ENCODE measurements at regions not wholly inside any gene's neighbourhood (a gene's known extent, or its start where the extent isn't known, plus 50 kb on each side); places are given as distances from the start of the nearest gene placed in this dataset.

DNA sequence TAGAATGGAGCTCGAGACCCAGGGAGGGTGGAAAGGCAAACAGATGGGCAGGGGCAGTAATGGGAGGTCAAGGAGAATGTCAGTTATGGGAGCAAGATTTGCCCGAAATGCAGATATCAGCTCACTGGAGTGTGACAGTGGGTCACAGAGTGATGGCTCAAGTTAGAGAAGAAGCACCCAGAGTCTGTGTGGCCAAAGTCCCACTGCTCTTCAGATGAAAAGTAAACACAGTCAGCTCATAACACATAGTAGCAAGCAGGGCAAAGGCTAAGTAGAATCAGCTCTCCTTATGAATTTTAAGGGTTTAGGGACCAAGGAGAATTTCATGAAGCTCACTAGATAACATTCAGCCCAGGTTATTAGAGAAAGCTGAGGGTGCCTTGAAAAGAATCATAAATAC, 264.9 kb upstream of the MON1B start:
- H3K27ac ChIP-seq (ENCODE audit: low read length) = no peak overlapping the region
- peaks cover 3% of the 10 kb centered on the region; the same call in 1 of the 2 replicates for H3K4me1 ChIP-seq (ENCODE audit: insufficient read depth, low read length)
- H3K27me3 ChIP-seq (ENCODE audit: insufficient read depth, low read length) = no peaks in the 10 kb centered on the region
- no peaks in the 10 kb centered on the region for H3K36me3 ChIP-seq (ENCODE audit: insufficient read depth, low read depth, low read length)
- no peaks in the 10 kb centered on the region for H3K9me3 ChIP-seq (ENCODE audit: insufficient read depth, low read depth, low read length)
- H3K4me3 ChIP-seq (ENCODE audit: low read length) = no peak overlapping the region
- no peak overlapping the region for H3K9ac ChIP-seq (ENCODE audit: low read depth, low read length)

DNA sequence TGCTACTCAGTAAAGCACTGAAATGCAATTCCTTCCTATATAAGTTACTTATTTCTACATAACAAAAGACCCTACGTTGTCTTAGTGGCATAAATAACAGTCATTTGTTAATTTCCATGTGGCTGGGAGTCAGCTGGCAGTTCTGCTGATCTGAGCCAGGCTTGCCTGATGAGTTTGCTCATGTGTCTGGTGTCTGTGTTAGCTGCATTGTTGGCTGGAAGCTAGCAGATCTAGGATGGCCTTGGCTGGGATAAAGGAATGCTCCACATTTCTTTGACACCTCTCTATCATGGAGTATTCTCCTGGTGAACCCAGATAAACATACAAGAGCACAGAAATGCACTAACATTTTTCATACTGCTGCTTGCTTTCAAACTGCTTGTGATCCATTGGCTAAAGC, 264.4 kb upstream of the MON1B start:
- H3K27ac ChIP-seq (ENCODE audit: low read length) = no peak overlapping the region
- H3K36me3 ChIP-seq (ENCODE audit: insufficient read depth, low read depth, low read length) = no peaks in the 10 kb centered on the region
- H3K4me3 ChIP-seq (ENCODE audit: low read length) = no peak overlapping the region
- peaks cover 3% of the 10 kb centered on the region; the same call in 1 of the 2 replicates for H3K4me1 ChIP-seq (ENCODE audit: insufficient read depth, low read length)
- no peak overlapping the region for H3K9ac ChIP-seq (ENCODE audit: low read depth, low read length)
- H3K27me3 ChIP-seq (ENCODE audit: insufficient read depth, low read length) = no peaks in the 10 kb centered on the region
- H3K9me3 ChIP-seq (ENCODE audit: insufficient read depth, low read depth, low read length) = no peaks in the 10 kb centered on the region

- Histone ChIP-seq H3K36me3 (ENCODE audit: insufficient read depth, low read depth, low read length) (no peaks in the 10 kb centered on the region), H3K27me3 (ENCODE audit: insufficient read depth, low read length) (no peaks in the 10 kb centered on the region), H3K9me3 (ENCODE audit: insufficient read depth, low read depth, low read length) (no peaks in the 10 kb centered on the region), H3K4me1 (ENCODE audit: insufficient read depth, low read length) (peaks cover 3% of the 10 kb centered on the region; the same call in 1 of the 2 replicates), H3K27ac (ENCODE audit: low read length) (no peak overlapping the region), H3K9ac (ENCODE audit: low read depth, low read length) (no peak overlapping the region), H3K4me3 (ENCODE audit: low read length) (no peak overlapping the region)
These were observed 259.8 kb upstream of the MON1B start for GRCh38 chr16:76931186-76931585.

- no peaks in the 10 kb centered on the region for H3K4me1 ChIP-seq (ENCODE audit: insufficient read depth, low read length)
- H3K36me3 ChIP-seq (ENCODE audit: insufficient read depth, low read depth, low read length) = no peaks in the 10 kb centered on the region
- no peaks in the 10 kb centered on the region for H3K9me3 ChIP-seq (ENCODE audit: insufficient read depth, low read depth, low read length)
- no peaks in the 10 kb centered on the region for H3K27me3 ChIP-seq (ENCODE audit: insufficient read depth, low read length)
- no peak overlapping the region for H3K27ac ChIP-seq (ENCODE audit: low read length)
- H3K9ac ChIP-seq (ENCODE audit: low read depth, low read length) = no peak overlapping the region
- H3K4me3 ChIP-seq (ENCODE audit: low read length) = no peak overlapping the region
These were observed 258.3 kb upstream of the MON1B start for GRCh38 chr16:76932541-76933211.

DNA sequence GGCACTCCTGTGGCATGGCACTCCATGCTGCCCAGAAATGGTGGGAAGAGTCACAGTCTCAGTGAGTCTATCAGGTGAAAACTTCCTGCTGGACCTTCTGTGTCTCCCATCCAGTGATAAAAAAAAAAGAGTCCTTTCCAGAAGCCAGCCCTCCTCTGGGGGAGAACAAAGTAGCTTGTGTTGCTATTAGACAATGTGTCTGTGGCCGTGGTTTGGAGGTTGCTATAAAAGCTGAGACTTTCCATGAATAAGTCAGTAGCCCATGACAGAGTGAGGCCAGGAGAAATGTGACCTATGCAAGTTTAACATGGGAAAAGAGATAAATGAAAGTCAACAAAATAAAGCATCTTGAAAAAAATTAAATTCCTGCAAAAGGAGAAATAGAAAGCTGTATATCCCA, 250.7 kb upstream of the MON1B start:
- Histone ChIP-seq H3K4me3 (ENCODE audit: low read length) (no peak overlapping the region), H3K9me3 (ENCODE audit: insufficient read depth, low read depth, low read length) (no peaks in the 10 kb centered on the region), H3K36me3 (ENCODE audit: insufficient read depth, low read depth, low read length) (no peaks in the 10 kb centered on the region), H3K27me3 (ENCODE audit: insufficient read depth, low read length) (no peaks in the 10 kb centered on the region), H3K27ac (ENCODE audit: low read length) (no peak overlapping the region), H3K9ac (ENCODE audit: low read depth, low read length) (no peak overlapping the region), H3K4me1 (ENCODE audit: insufficient read depth, low read length) (no peaks in the 10 kb centered on the region)

GRCh38 chr16:76941113-76941512, 249.9 kb upstream of the MON1B start:
- Histone ChIP-seq H3K27me3 (ENCODE audit: insufficient read depth, low read length) (no peaks in the 10 kb centered on the region), H3K9me3 (ENCODE audit: insufficient read depth, low read depth, low read length) (no peaks in the 10 kb centered on the region), H3K9ac (ENCODE audit: low read depth, low read length) (no peak overlapping the region), H3K27ac (ENCODE audit: low read length) (no peak overlapping the region), H3K4me1 (ENCODE audit: insufficient read depth, low read length) (no peaks in the 10 kb centered on the region), H3K4me3 (ENCODE audit: low read length) (no peak overlapping the region), H3K36me3 (ENCODE audit: insufficient read depth, low read depth, low read length) (no peaks in the 10 kb centered on the region)

DNA sequence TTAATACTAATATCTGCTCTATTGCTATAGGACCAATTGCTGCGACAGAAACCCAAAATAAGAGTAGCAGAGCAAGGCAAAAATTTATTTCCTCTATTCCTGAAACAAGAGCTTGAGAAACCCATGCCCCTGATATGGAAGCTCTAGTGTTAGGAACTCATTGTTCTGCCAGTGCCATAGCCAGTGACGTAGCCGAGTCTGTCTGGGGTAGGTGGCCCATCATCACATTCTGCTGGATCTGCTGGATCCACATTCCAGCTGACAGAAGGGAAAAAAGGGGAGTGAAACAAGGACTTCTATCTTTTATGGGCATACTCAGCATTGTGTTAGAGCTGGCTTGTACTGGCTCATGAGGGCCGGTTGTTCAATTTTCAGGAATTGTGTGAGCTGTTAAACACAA, 248.9 kb upstream of the MON1B start:
- Histone ChIP-seq H3K27me3 (ENCODE audit: insufficient read depth, low read length) (no peaks in the 10 kb centered on the region), H3K36me3 (ENCODE audit: insufficient read depth, low read depth, low read length) (no peaks in the 10 kb centered on the region), H3K9me3 (ENCODE audit: insufficient read depth, low read depth, low read length) (no peaks in the 10 kb centered on the region), H3K27ac (ENCODE audit: low read length) (no peak overlapping the region), H3K9ac (ENCODE audit: low read depth, low read length) (no peak overlapping the region), H3K4me1 (ENCODE audit: insufficient read depth, low read length) (peaks cover 2% of the 10 kb centered on the region), H3K4me3 (ENCODE audit: low read length) (no peak overlapping the region)

DNA sequence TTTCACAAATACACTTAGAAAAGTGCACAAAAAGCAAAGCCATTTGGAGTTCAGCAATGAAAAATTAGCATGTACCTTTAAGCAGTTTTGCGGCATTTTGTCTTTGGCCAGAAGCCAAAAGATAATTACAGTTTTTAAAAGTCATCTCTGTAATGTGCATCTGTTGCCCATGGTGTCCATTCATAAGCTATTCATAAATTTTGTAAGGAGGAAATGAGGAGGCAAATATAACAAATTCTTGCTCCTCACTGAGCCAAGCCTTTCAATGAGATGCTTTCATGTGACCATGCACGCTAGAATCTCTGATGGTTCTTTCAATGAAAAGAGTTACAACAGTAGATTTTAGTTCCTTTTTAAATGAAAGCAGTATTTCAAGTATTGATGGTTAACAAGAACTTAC, 247.1 kb upstream of the MON1B start:
- no peaks in the 10 kb centered on the region for H3K27me3 ChIP-seq (ENCODE audit: insufficient read depth, low read length)
- H3K27ac ChIP-seq (ENCODE audit: low read length) = no peak overlapping the region
- no peaks in the 10 kb centered on the region for H3K36me3 ChIP-seq (ENCODE audit: insufficient read depth, low read depth, low read length)

GRCh38 chr16:76946879-76947278, 244.1 kb upstream of the MON1B start:
- no peak overlapping the region for H3K4me3 ChIP-seq (ENCODE audit: low read length)
- H3K9me3 ChIP-seq (ENCODE audit: insufficient read depth, low read depth, low read length) = no peaks in the 10 kb centered on the region
- H3K27me3 ChIP-seq (ENCODE audit: insufficient read depth, low read length) = no peaks in the 10 kb centered on the region
- no peak overlapping the region for H3K9ac ChIP-seq (ENCODE audit: low read depth, low read length)
- no peak overlapping the region for H3K27ac ChIP-seq (ENCODE audit: low read length)
- H3K4me1 ChIP-seq (ENCODE audit: insufficient read depth, low read length) = peaks cover 4% of the 10 kb centered on the region
- H3K36me3 ChIP-seq (ENCODE audit: insufficient read depth, low read depth, low read length) = no peaks in the 10 kb centered on the region

More for the DNA sequence above, 247.1 kb upstream of the MON1B start:
- H3K9ac ChIP-seq (ENCODE audit: low read depth, low read length) = no peak overlapping the region
- H3K9me3 ChIP-seq (ENCODE audit: insufficient read depth, low read depth, low read length) = no peaks in the 10 kb centered on the region
- peaks cover 4% of the 10 kb centered on the region for H3K4me1 ChIP-seq (ENCODE audit: insufficient read depth, low read length)
- H3K4me3 ChIP-seq (ENCODE audit: low read length) = no peak overlapping the region

- Histone ChIP-seq H3K27ac (ENCODE audit: low read length) (no peak overlapping the region), H3K36me3 (ENCODE audit: insufficient read depth, low read depth, low read length) (no peaks in the 10 kb centered on the region), H3K27me3 (ENCODE audit: insufficient read depth, low read length) (no peaks in the 10 kb centered on the region), H3K4me3 (ENCODE audit: low read length) (no peak overlapping the region), H3K4me1 (ENCODE audit: insufficient read depth, low read length) (peaks cover 4% of the 10 kb centered on the region), H3K9ac (ENCODE audit: low read depth, low read length) (no peak overlapping the region), H3K9me3 (ENCODE audit: insufficient read depth, low read depth, low read length) (peaks cover 4% of the 10 kb centered on the region)
These were observed 243.2 kb upstream of the MON1B start for GRCh38 chr16:76947749-76948148.

DNA sequence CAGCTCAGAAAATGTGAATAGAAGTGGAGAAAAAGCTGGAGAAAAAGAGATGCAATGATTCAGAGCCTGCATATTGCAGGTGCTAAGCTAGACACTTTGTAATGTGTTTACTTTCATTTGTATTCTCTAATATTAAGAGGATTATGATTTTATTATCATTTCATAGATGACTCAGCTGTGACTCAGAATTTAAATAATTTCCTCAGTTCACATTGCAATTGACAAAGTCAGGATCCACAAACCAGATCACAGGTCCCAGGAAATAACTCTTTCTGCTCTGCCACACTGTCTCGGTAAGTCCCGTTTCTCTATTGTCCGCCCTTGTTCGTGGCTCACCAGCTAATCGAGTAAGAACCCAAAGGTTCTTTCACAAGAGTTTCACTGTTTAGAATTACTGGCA, 235.4 kb upstream of the MON1B start:
- Histone ChIP-seq H3K36me3 (ENCODE audit: insufficient read depth, low read depth, low read length) (no peaks in the 10 kb centered on the region), H3K9me3 (ENCODE audit: insufficient read depth, low read depth, low read length) (peaks cover 4% of the 10 kb centered on the region), H3K9ac (ENCODE audit: low read depth, low read length) (no peak overlapping the region), H3K27me3 (ENCODE audit: insufficient read depth, low read length) (no peaks in the 10 kb centered on the region), H3K4me3 (ENCODE audit: low read length) (no peak overlapping the region), H3K4me1 (ENCODE audit: insufficient read depth, low read length) (no peaks in the 10 kb centered on the region), H3K27ac (ENCODE audit: low read length) (no peak overlapping the region)

DNA sequence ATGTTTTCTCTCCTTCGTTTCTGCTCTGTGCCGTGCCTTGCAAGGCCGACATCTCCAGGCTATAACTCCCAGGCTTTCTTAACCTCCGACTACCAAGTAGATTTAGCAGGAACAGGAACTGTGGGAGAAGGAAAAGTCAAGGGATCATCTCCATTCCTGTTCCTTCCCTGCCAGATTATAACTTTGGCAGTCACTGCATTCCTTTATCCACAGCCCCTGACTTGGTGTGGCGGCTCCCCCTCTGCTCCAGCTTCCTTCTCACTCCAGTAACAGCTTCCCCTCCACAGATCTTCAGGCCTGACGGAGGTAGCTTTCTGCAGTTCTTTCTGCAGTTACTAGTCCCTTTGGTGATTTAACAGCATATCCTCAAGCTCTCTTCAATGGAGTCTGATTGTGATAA, 234.6 kb upstream of the MON1B start:
- no peak overlapping the region for H3K27ac ChIP-seq (ENCODE audit: low read length)
- no peaks in the 10 kb centered on the region for H3K27me3 ChIP-seq (ENCODE audit: insufficient read depth, low read length)
- no peak overlapping the region for H3K9ac ChIP-seq (ENCODE audit: low read depth, low read length)
- no peak overlapping the region for H3K4me3 ChIP-seq (ENCODE audit: low read length)
- H3K9me3 ChIP-seq (ENCODE audit: insufficient read depth, low read depth, low read length) = peaks cover 4% of the 10 kb centered on the region
- H3K36me3 ChIP-seq (ENCODE audit: insufficient read depth, low read depth, low read length) = no peaks in the 10 kb centered on the region
- no peaks in the 10 kb centered on the region for H3K4me1 ChIP-seq (ENCODE audit: insufficient read depth, low read length)

All from iPS-20b (cell line).